IMR-90 (cell line): ENCODE measurements at regions not wholly inside any gene's neighbourhood (a gene's known extent, or its start where the extent isn't known, plus 50 kb on each side); places are given as distances from the start of the nearest gene placed in this dataset.

Source experiments
- ATAC-seq: fragments of 200-7000 bp; cut with Tn5 transposase; 2 replicates; pipeline ENCODE4 v1.9.1; 2020; ENCODE audit warnings: low read depth, mild to moderate bottlenecking, moderate library complexity
- BruUV-seq: library from RNA; stranded (reverse); fragments of 400-500 nt; replicated peaks from 2 replicates; lab custom pipeline; 2021; lab: Mats Ljungman, UMichigan
- CTCF ChIA-PET: fragments of 300-600 bp; formaldehyde crosslinking; extraction: SDS; loops from one replicate; lab custom pipeline; 2021; ENCODE audit warnings: antibody characterized with exemption; lab: Yijun Ruan, JAX
- POLR2A ChIA-PET: fragments of 300-600 bp; sonication (Branson Sonifier 250); formaldehyde crosslinking; loops from one replicate; lab custom pipeline; 2022; ENCODE audit warnings: antibody characterized with exemption; ENCODE audit not compliant: unreplicated experiment; lab: Charles Lee
- DNase-seq: peaks from one replicate; pipeline ENCODE4 v3.0.0; 2013
- H2AFZ ChIP-seq: replicated peaks from 2 replicates; pipeline ENCODE3; 2013; ENCODE audit warnings: low read length, mild to moderate bottlenecking; ENCODE audit not compliant: poor library complexity
- H2AK5ac ChIP-seq: 2 replicates; pipeline ENCODE4 v1.6.1; 2013; ENCODE audit warnings: low read depth, low read length, inconsistent platforms
- H2AK9ac ChIP-seq: replicated peaks from 2 replicates; pipeline ENCODE3; 2013; ENCODE audit warnings: mild to moderate bottlenecking, low read depth, low read length, moderate library complexity; ENCODE audit not compliant: poor library complexity
- H2BK120ac ChIP-seq: 2 replicates; pipeline ENCODE4 v1.6.1; 2013; ENCODE audit warnings: low read depth, low read length, inconsistent platforms
- H2BK15ac ChIP-seq: 3 replicates; pipeline ENCODE4 v1.6.1; 2013; ENCODE audit warnings: low read depth, low read length, inconsistent platforms
- H2BK20ac ChIP-seq: 2 replicates; pipeline ENCODE4 v1.6.1; 2013; ENCODE audit warnings: low read depth, mild to moderate bottlenecking, inconsistent platforms, low read length, moderate library complexity
- H2BK5ac ChIP-seq: 2 replicates; pipeline ENCODE4 v1.6.1; 2013; ENCODE audit warnings: mild to moderate bottlenecking, low read depth, low read length, inconsistent platforms; ENCODE audit not compliant: poor library complexity, severe bottlenecking
- H3K14ac ChIP-seq: replicated peaks from 2 replicates; pipeline ENCODE4 v1.6.1; 2013; ENCODE audit warnings: low read depth, low read length, inconsistent platforms
- H3K18ac ChIP-seq: 2 replicates; pipeline ENCODE4 v1.6.1; 2013; ENCODE audit warnings: low read depth, low read length, control low read depth
- H3K23ac ChIP-seq: 2 replicates; pipeline ENCODE4 v1.6.1; 2013; ENCODE audit warnings: low read depth, low read length, inconsistent platforms
- H3K27ac ChIP-seq: 2 replicates; pipeline ENCODE4 v1.5.1; 2013; ENCODE audit warnings: mild to moderate bottlenecking, control low read depth, low read length; ENCODE audit not compliant: insufficient read depth
- H3K27me3 ChIP-seq: 2 replicates; pipeline ENCODE4 v1.6.1; 2013; ENCODE audit warnings: low read length; ENCODE audit not compliant: control insufficient read depth, insufficient read depth
- H3K36me3 ChIP-seq: 2 replicates; pipeline ENCODE4 v1.6.1; 2013; ENCODE audit warnings: low read length, mixed read lengths; ENCODE audit not compliant: control insufficient read depth, insufficient read depth
- H3K4ac ChIP-seq: 2 replicates; pipeline ENCODE4 v1.6.1; 2013; ENCODE audit warnings: low read depth, low read length, inconsistent platforms
- H3K4me1 ChIP-seq: 2 replicates; pipeline ENCODE4 v1.6.1; 2013; ENCODE audit warnings: low read length, mixed read lengths; ENCODE audit not compliant: control insufficient read depth, insufficient read depth
- H3K4me2 ChIP-seq: 2 replicates; pipeline ENCODE4 v1.6.1; 2013; ENCODE audit warnings: low read depth, mild to moderate bottlenecking, control low read depth, low read length, moderate library complexity
- H3K4me3 ChIP-seq: 2 replicates; pipeline ENCODE4 v1.5.1; 2013; ENCODE audit warnings: low read depth, mild to moderate bottlenecking, control low read depth, low read length, moderate library complexity; ENCODE audit not compliant: insufficient read depth
- H3K56ac ChIP-seq: 2 replicates; pipeline ENCODE4 v1.6.1; 2013; ENCODE audit warnings: low read length, inconsistent platforms; ENCODE audit not compliant: insufficient read depth; ENCODE audit errors: extremely low read depth
- H3K79me1 ChIP-seq, 2 experiments: 2 replicates each; pipeline ENCODE4 v1.6.1; 2013; ENCODE audit warnings: low read length in 2 of 2, inconsistent platforms in 1 of 2, low read depth in 1 of 2
- H3K9ac ChIP-seq: 2 replicates; pipeline ENCODE4 v1.6.1; 2013; ENCODE audit warnings: low read depth, low read length, control low read depth
- H3K9me1 ChIP-seq: 2 replicates; pipeline ENCODE4 v1.6.1; 2013; ENCODE audit warnings: low read length, inconsistent platforms; ENCODE audit not compliant: insufficient read depth
- H3K9me3 ChIP-seq: 2 replicates; pipeline ENCODE4 v1.6.1; 2013; ENCODE audit warnings: low read length; ENCODE audit not compliant: control insufficient read depth, insufficient read depth
- H4K20me1 ChIP-seq: 2 replicates; pipeline ENCODE4 v1.6.1; 2013; ENCODE audit warnings: low read length, inconsistent platforms; ENCODE audit not compliant: insufficient read depth
- H4K5ac ChIP-seq: 2 replicates; pipeline ENCODE4 v1.6.1; 2013; ENCODE audit warnings: mild to moderate bottlenecking, low read depth, low read length, control low read depth
- H4K8ac ChIP-seq, 2 experiments: 2 replicates each; pipeline ENCODE4 v1.6.1; 2013; ENCODE audit warnings: low read depth in 2 of 2, low read length in 2 of 2, control low read depth in 1 of 2, inconsistent platforms in 1 of 2
- H4K91ac ChIP-seq: 2 replicates; pipeline ENCODE4 v1.6.1; 2013; ENCODE audit warnings: low read depth, low read length, inconsistent platforms; ENCODE audit not compliant: insufficient read depth
- MAZ ChIP-seq: IDR thresholded peaks from 2 replicates; pipeline ENCODE4 v1.6.1; 2012; ENCODE audit warnings: low read depth, mild to moderate bottlenecking, low read length, improper control_type of control experiment, moderate library complexity, borderline replicate concordance
- WGBS, 2 experiments: methylation state at CpG; one replicate each; pipeline versions ENCODE4 v1.1.5 to v1.1.7; 2013; ENCODE audit warnings: missing lambda C conversion rate in 2 of 2; ENCODE audit not compliant: insufficient read length in 1 of 2; ENCODE audit errors: extremely low coverage in 2 of 2; 5-methylcytosine and 5-hydroxymethylcytosine counted together
- dilution Hi-C: fragments of 300-500 bp; cut with HindIII; formaldehyde crosslinking; loops from one replicate; pipeline ENCODE4 v1.14.3; 2018; ENCODE audit warnings: low sequenced_read_pairs; ENCODE audit not compliant: unreplicated experiment
- in situ Hi-C: fragments of 300-500 bp; cut with MboI; formaldehyde crosslinking; loops from 3 replicates; pipeline ENCODE4 v1.14.3; 2019; ENCODE audit warnings: low sequenced_read_pairs, inconsistent platforms, mixed read lengths
- intact Hi-C: fragments of 100-400 bp; cut with micrococcal nuclease; formaldehyde crosslinking; loops from 2 replicates; pipeline ENCODE4 v1.10.0; 2022

GRCh38 chr18:65230311-65230710, 520.5 kb upstream of the CDH7 start:
- intact Hi-C loops: no loop called here
- POLR2A ChIA-PET: no interaction called here

More at GRCh38 chr18:65230311-65230710, 520.5 kb upstream of the CDH7 start:
- Histone ChIP-seq H2BK120ac (no peak overlapping the region), H3K14ac (no peak overlapping the region), H3K4me3 (no peak overlapping the region), H4K8ac (no peak overlapping the region), H2BK20ac (no peak overlapping the region), H3K9ac (no peak overlapping the region), H2BK5ac (no peak overlapping the region), H4K91ac (no peak overlapping the region), H3K9me3 (peaks cover 2% of the 10 kb centered on the region), H2AK5ac (no peak overlapping the region), H2AK9ac (no peak overlapping the region), H3K4me1 (no peaks in the 10 kb centered on the region), H4K20me1 (no peaks in the 10 kb centered on the region), H3K4me2 (no peak overlapping the region), H3K9me1 (no peaks in the 10 kb centered on the region), H3K4ac (no peak overlapping the region), H3K27me3 (no peaks in the 10 kb centered on the region), H2AFZ (no peak overlapping the region), H3K36me3 (no peaks in the 10 kb centered on the region), H3K56ac (no peak overlapping the region), H2BK15ac (no peak overlapping the region), H3K79me1 (no peaks in the 10 kb centered on the region), H3K23ac (no peak overlapping the region), H3K27ac (no peak overlapping the region), H4K5ac (no peak overlapping the region), H3K18ac (no peak overlapping the region)
- dilution Hi-C loops (no loop called here), in situ Hi-C loops (no loop called here)
- no peak for TF ChIP-seq MAZ
- 60% methylated on average over 1 of the region's 4 CpGs; no CpG with 5 or more reads in 1 of the 2 experiments for WGBS, 2 experiments
- DNase-seq (no peak), ATAC-seq (no peak)
- CTCF ChIA-PET: no interaction called here
- BruUV-seq: no TSS peak
